HG03460 (cell line): ENCODE measurements at regions not wholly inside any gene's neighbourhood (a gene's known extent, or its start where the extent isn't known, plus 50 kb on each side); places are given as distances from the start of the nearest gene placed in this dataset.

Experiments used
- ATAC-seq: cut with Tn5 transposase; IDR thresholded peaks from one replicate; pipeline ENCODE4 v1.9.1; 2021; ENCODE audit not compliant: unreplicated experiment

DNA sequence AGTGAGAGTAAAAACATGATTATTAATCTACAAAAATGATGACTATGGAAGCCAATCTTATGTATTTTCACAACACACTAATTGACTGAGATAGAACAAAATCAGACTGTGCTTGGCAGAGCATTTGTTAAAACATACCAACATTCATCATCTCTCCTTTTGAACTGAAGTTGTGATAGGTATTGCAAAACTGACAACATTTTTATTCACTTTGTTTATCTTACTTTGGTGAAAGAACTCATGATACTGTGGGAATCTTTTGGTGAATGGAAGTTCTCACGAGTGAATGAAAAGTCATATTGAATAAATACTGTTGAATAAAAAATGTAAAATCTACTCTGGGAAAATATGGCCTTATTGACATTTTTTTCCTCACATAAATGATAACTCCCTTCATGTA, 1430.2 kb upstream of the PIK3C3 start:
- no peak for ATAC-seq

DNA sequence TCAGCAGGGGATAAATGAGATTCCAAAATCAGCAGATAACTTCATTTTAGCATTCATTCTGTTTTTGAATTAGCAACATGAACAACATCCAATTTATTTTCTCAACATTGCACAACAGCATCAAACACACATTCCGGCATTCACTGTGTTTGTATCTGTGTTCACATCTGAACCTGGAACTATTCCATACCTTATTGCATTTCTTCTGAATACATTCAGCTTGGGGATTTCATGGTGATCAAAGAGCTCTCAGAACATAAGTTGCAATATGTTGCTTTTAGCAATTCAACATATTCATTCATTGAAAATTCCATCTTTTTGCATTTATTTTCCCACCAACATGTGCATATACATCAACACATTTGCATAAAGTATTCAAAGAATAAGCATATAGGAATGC, 1431.7 kb upstream of the PIK3C3 start:
- ATAC-seq: no peak

DNA sequence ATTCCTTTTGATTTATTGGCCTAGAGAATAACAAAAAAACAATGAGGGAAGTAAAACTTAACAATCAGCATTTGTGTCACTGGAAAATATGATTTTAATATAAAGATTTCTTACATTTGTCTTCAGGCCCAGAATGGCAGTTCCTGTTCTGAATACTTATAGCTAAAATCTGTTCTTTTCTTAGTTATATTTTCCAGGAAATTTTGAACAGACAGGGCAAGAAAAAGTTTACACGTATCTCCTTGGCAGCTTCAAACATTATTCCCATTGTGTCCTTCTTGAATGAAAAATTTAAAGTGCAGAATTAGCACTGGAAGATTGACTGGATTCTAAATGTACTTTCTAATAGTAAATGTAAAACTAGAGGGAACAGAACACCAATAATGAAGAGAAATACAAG, 1454.0 kb upstream of the PIK3C3 start:
- ATAC-seq: no peak

DNA sequence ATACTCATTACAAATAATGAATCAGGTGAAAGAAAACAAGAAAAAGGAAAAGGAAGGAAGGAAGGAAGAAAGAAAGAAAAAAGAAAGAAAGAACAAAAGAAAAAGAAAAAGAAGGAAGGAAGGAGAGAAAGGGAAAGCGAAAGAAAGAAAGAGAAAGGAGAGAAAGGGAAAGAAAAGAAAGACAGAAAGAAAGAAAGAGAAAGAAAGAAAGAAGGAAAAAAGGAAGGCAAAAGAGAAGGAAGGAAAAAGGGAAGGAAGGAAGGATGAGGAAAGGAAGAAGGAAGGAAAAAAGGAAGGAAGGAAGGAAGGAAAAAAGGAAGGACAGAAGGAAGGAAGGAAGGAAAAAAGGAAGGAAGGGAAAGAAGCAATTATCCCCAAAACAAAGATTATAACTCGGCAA, 1460.4 kb upstream of the PIK3C3 start:
- no peak for ATAC-seq

DNA sequence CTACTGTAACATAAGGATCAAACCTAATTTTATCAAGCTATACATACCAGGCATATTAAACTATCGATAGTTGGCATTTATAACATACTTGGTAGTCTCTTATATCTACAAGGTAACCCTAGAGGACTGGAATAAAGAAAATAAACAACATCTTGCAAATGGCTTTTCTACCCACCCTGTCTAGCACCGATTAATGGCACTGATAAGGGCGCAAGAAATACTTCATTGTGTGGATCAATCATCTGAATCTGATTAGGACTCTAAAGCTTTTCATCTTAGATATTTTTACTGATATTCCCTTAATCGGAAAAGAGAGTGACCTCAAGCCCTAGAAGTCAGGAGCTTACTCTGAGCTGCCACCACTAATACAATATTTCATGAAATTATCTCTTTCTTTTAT, 1461.7 kb upstream of the PIK3C3 start:
- ATAC-seq: no peak

DNA sequence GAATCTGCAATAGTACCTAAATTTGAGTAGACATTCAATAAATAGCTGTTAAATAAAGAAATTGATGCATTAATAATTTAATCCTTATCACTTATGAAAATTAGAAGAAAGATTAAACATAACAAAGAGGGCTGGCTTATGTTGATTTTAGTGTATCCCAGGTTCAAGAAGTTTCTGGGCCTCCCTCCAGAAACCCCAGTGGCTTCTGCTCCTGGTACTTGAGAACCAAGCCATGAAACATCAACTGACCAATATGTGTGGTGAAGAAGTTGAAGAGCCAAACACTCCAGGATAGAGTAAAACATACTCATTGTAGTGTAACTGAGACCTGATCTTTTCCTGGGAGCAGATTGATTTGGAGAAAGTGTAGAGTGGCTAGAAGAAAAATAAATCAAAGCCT, 1465.7 kb upstream of the PIK3C3 start:
- ATAC-seq: no peak

DNA sequence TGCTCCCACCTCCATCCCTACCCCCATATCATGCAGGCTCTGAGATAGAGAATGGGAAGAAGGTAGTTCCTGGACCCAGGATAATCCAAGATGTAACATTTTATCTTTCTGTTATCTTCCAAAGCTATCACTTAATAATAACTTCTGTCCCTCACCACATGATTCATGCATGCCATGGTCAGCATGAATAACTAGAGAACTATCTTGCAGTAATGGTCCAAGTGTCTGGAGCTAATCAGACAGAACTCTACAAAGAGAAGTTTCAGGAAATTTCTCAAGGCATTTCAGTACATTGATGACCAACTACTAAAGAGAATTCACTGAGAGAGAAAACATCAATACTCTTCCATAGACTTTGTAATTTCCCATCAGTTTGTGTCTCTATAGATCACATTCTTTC, 1469.7 kb upstream of the PIK3C3 start:
- no peak for ATAC-seq

DNA sequence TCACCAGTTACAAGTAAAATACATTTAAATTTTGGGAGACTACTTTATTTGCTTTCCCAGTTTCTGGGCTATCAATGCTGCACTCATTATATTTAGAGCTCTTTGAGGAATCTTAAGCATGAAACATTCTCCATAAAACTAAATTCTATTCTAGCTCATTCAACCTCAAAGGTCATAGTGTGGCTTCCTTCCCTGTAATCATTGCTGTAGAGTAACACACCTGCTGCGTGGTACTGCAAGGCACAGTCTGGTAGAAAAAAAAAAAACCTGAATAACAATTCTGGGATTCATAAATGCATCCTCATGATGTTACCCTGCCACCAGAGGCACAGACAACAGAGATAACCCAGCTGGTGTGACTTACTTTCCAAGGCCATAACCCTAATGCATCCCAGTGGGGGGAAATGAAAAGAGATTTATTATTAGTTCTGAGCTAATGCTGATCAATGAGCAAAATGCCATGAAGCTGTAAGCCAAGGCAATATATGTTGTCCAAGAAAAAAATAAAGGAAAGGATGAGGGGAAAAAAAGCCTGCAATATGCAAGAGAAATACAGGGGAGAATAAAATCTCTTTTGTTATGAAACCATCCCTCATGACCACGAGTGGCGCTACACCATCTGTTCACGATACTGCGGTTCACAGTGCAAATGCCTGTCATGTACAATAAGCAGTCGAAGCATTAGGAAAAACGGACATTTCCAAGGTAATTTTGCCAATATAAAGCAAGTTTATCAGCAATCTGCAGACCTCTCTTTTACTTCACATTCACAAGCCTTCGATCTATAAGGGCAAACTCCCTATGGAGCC, 1481.6 kb upstream of the PIK3C3 start:
- no peak for ATAC-seq

DNA sequence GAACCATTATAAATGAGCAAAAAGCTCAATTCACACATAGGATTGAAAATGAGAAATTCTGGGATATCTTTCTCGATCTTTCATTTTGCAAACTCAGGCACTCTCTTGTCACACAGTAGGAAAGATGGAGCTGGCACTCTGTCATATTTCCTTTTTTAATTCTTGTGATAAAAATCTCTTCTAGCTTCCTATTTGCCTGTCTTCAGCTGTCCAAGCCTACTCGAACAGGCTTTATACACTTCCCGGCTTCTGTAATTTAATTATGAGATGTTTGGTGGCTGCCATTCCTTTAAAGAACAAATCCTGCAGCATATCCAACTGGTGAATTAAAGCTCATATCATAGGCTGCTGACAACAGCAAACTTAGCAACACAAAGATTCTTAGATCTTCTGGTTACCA, 1484.3 kb upstream of the PIK3C3 start:
- ATAC-seq: no peak

DNA sequence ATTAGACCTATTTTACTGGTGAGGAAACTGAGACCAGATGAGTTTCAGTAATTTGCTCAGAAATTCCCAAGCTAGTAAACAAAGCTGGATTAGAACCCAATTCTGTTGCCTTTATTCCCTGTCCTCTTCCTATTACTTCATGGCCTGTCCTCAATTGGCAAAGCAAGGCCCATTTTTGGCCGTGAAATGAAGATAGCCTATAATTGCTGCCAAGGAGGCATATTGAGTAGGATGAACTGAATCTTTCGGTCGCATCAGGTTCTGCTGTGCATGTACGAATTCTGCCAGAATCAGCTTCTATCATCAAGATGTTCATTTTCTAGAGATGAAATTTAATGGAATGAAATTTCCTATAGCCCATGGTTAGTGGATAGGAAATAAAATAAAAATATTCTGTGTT, 1485.2 kb upstream of the PIK3C3 start:
- no peak for ATAC-seq

DNA sequence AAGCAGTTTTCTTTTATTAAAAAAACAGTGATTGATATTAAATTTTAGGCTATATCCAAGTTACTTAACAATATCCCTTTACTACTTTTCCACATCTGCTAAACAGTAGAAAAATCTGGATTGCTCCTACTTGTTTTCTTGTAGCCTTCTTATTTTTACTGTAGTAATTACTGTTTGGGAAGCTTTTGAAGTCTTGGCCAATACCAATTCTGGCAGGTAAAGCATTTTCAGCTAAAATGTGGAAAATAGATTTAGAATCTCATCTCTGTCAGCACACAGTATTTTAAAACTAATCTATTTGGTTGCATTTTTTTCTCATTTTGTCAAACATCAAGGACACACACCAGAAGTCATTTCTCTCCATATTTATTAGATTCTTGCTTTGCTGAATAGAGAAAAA, 1485.7 kb upstream of the PIK3C3 start:
- ATAC-seq: no peak

DNA sequence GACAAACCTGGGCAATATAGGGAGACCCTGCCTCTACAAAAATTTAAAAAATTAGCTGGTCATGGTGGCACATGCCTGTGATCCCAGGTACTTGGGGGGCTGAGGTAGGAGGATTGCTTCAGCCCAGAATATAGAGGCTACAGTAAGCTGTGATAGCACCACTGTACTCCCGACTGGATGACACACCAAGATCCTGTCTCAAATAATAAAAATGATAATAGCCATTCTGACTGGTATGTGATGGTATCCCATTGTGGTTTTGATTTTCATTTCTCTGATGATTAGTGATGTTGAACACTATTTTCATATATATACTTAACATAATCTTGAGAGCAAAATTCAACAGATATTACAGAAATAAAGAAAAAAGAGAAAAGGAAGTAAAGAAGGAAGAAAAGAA, 1491.0 kb upstream of the PIK3C3 start:
- ATAC-seq: no peak

DNA sequence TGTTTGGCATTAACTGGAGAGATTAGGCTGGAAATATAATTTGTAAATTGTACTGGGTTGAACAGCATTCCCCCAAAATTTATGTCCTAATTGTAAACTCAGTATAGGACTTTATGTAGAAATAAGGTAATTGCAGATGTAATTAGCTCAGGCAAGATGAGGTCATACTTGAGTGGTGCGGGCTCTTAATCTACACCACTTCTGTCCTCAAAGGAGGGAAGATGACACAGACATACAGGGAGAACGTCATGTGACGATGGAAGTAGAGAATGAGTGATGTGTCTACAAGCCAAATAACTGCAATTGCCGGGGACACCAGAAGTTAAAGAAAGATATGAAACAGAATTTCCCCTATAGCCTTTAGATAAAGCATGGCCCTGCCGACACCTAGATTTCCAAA, 1501.1 kb upstream of the PIK3C3 start:
- ATAC-seq: no peak

DNA sequence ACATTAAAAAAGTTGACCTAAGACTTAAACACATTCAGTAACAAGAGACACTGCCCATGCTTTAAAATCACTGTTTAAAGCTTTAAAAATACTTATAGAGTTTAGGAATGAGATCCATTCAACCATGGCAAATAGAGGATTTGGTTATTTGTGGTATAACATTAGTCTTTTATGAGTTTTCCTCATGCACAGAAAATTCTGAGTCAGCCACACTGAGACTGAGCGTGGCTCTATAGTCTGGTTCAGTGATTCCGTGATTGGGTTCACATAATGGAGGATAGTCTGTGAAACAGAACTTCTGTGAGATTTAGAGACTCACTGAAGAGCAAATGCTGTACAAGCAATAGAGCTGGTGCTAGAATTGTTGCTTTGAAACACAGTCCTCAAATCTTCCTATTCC, 1502.4 kb upstream of the PIK3C3 start:
- no peak for ATAC-seq

DNA sequence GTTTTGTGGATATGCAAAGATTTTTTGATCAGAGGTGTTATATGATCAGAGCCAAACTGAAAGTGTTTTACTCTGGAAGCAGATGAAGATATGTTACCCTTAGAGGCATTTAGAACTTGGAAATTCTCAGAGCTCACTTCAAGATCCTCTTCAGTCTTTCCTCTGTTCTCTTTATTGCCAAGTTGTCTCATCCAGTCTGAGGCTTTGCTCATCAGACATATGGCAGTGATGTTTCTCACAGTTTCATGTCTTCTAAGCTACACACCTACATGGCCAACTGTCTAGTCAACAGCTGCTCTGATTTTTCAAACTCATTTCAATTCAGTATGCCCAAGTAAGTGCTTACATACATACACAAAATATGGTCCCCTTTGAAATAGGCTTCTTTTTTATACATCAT, 1504.3 kb upstream of the PIK3C3 start:
- no peak for ATAC-seq

DNA sequence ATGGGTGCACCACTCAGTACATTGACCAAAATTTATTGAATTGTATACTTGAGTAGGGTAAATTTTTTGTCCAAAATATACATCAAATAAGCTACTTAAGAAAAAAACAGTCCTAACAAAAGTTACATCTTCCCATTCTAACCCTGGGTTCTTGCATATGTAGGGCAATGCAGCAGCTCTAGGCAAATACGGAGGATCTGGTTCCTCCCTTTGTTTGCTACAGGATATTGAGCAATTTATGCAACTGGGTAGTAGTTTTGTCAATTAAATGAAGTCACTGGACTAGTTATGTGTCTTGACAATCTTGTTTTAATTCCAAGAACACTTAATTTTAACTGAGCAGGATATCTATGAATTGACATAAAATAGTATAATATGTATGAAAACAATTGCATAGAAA, 1507.2 kb upstream of the PIK3C3 start:
- ATAC-seq: no peak

DNA sequence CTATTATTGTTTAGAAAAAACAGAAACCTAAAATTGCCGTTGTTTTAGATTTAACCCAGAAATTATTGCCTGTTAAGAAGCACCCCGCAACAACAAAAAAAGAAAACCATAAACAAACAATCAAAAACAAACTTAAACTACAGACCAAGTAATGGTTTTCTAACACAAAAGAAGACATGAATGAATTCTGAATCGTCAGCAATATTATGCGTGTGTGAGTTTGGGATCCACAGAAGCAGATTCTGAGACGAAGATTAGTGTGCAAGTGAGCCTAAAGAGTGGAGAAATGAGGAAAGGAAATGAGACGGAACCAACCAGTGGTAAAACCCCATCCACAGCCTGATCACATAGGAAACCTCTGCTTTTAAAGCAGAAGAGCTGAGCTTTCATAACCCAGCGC, 1514.9 kb upstream of the PIK3C3 start:
- no peak for ATAC-seq

DNA sequence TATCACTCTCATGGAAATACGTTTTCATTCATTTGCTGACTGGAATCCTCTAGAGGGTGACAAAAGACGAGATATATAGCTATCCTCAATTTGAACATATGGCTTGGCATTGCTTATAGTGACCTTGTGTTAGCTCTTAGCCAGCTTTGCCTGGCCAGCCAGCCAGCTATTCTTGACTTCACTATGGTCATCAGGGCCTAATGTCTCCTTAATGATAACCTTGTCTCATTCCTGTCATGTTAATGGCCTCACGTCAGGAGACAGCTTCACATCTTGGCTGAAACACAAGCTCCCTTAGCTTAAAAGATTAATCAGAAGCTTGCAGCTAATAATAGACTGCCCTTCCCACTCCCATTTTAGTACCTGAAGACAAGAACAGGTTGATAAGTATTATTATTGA, 1517.5 kb upstream of the PIK3C3 start:
- ATAC-seq: no peak

DNA sequence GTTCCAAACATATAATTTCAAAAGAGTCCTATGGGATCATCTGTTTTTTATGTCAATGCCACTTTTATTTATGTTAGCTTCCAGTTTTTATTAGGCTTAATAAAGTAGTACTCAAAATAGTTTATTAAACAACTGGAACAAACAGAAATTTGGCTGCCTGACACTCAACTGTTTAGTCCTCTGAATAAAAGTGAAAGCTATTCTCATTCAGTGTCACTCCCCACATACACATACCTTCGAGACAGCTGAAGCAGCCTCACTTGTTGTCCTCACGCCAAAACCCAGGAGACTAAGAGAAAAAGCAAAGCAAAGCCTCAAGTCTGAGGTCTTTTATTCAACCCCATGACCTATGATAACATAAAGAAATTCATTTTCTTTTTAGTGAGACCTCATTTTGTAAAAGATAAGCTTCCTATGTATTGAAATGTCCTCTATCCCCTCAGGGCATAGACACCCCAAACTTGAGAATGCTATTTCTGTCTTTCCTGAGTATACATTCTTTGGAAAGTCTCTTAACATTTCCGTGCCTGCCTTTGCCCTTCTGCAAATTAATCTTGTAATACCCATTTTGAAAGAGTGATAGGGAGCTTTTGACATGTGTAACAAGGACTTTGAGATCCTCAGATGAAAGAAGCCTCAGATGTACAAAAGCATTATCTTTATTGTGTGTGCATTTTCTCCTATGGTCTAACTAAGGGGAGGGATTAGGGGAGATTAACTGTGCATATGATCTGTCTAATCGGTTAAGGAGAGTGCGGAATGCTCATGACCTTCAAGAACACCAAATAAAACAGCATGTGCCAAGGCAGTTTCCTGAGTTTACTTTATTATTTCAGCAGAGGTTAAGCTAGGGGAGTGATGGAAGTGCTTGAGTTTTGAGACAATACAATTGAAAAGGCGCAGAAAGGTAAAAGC, 1523.7 kb upstream of the PIK3C3 start:
- no peak for ATAC-seq

DNA sequence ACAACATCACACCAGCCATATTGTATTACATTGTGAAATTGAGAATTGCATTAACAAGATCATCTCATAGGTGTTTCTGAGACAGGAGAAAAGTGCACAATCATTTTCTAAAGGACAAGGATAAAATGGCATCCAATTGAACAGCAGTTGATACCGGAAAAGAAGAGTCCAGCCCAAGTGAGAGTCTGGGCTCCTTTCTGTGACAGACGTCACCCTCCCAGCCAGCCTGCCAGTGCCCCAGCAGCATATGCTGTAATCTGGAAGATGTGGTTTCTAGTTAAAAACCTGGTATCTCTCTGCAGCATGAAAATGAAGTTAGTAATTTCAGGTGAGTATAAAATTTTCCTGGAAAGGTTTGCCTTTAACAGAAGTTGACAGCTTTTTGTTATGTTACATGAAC, 1531.7 kb upstream of the PIK3C3 start:
- ATAC-seq: no peak

DNA sequence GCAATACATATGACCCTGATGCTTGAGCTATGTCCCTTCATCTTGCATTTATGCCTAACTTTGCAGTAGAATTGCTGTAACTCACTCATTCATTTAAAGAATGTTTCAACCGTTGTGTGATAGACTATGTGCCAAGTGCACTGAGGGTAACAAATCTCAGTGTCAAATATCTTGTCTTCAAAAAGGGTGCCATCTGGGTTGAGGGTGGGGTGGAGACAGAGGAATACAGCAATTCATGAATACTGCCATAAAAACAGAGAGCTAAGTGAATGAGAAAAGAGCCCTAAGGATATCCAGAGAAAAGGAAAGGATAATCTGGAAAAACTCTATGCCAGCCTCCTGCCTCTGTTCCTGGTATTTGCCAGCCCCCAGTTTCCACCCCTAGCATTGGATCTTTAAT, 1534.4 kb upstream of the PIK3C3 start:
- no peak for ATAC-seq

DNA sequence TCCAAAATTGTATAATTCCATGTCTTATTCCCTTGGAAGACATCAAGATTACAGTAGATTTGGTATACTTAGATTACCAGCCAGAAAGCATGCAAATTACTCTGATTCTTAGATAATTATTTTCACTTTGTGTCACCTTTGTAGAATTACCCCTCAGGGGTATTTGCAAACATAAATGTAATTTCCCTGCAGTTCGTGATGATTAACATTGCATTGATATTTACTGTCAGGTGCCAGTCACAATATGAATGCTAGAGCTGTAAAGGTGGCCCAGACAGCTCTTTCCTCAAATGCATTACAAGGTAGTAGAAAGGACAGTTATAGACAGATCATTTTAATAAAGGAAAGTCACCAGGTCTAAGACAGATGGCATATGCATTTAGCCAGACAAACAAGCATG, 1537.5 kb upstream of the PIK3C3 start:
- ATAC-seq: no peak
